Right lung (tissue), 2 donors: ENCODE measurements at regions not wholly inside any gene's neighbourhood (a gene's known extent, or its start where the extent isn't known, plus 50 kb on each side); places are given as distances from the start of the nearest gene placed in this dataset.

Experiments
- DNase-seq, 2 donors: peaks; one replicate each; pipeline ENCODE4 v3.0.0-alpha.2; 2013

GRCh38 chr10:105793071-105793470 is 1152.0 kb downstream of the SORCS3 start:
- DNase-seq: no peak

GRCh38 chr10:105785721-105786120 is 1144.6 kb downstream of the SORCS3 start:
- DNase-seq: no peak

- DNase-seq: no peak
Observed at GRCh38 chr10:105783936-105784483, 1142.9 kb downstream of the SORCS3 start.

- no peak for DNase-seq
Observed at GRCh38 chr10:105774881-105775280, 1133.8 kb downstream of the SORCS3 start.

GRCh38 chr10:105774351-105774750 is 1133.3 kb downstream of the SORCS3 start:
- no peak for DNase-seq

GRCh38 chr10:105770524-105771212 is 1129.6 kb downstream of the SORCS3 start:
- no peak for DNase-seq

GRCh38 chr10:105769248-105770184 is 1128.4 kb downstream of the SORCS3 start:
- DNase-seq: no peak

GRCh38 chr10:105763611-105764010 is 1122.5 kb downstream of the SORCS3 start:
- DNase-seq: no peak

GRCh38 chr10:105761576-105762260 is 1120.6 kb downstream of the SORCS3 start:
- no peak for DNase-seq

- DNase-seq: no peak
Observed at GRCh38 chr10:105759669-105760068, 1118.6 kb downstream of the SORCS3 start.

- no peak for DNase-seq
Observed at GRCh38 chr10:105758209-105758998, 1117.3 kb downstream of the SORCS3 start.

GRCh38 chr10:105757302-105757701 is 1116.2 kb downstream of the SORCS3 start:
- no peak for DNase-seq

- DNase-seq: no peak
Observed at GRCh38 chr10:105756386-105756785, 1115.3 kb downstream of the SORCS3 start.

- DNase-seq: no peak
Observed at GRCh38 chr10:105751688-105752087, 1110.6 kb downstream of the SORCS3 start.

- DNase-seq: no peak
Observed at GRCh38 chr10:105745596-105746148, 1104.6 kb downstream of the SORCS3 start.

- no peak for DNase-seq
Observed at GRCh38 chr10:105743343-105744056, 1102.4 kb downstream of the SORCS3 start.

GRCh38 chr10:105742923-105743322 is 1101.8 kb downstream of the SORCS3 start:
- no peak for DNase-seq

GRCh38 chr10:105742184-105742583 is 1101.1 kb downstream of the SORCS3 start:
- DNase-seq: no peak

GRCh38 chr10:105734479-105734878 is 1093.4 kb downstream of the SORCS3 start:
- DNase-seq: no peak

GRCh38 chr10:105733924-105734323 is 1092.8 kb downstream of the SORCS3 start:
- DNase-seq: no peak
